IMR-90 (cell line): ENCODE measurements at regions not wholly inside any gene's neighbourhood (a gene's known extent, or its start where the extent isn't known, plus 50 kb on each side); places are given as distances from the start of the nearest gene placed in this dataset.

Source experiments
- ATAC-seq: fragments of 200-7000 bp; cut with Tn5 transposase; 2 replicates; pipeline ENCODE4 v1.9.1; 2020; ENCODE audit warnings: low read depth, mild to moderate bottlenecking, moderate library complexity
- BruUV-seq: library from RNA; stranded (reverse); fragments of 400-500 nt; replicated peaks from 2 replicates; lab custom pipeline; 2021; lab: Mats Ljungman, UMichigan
- CTCF ChIA-PET: fragments of 300-600 bp; formaldehyde crosslinking; extraction: SDS; loops from one replicate; lab custom pipeline; 2021; ENCODE audit warnings: antibody characterized with exemption; lab: Yijun Ruan, JAX
- POLR2A ChIA-PET: fragments of 300-600 bp; sonication (Branson Sonifier 250); formaldehyde crosslinking; loops from one replicate; lab custom pipeline; 2022; ENCODE audit warnings: antibody characterized with exemption; ENCODE audit not compliant: unreplicated experiment; lab: Charles Lee
- DNase-seq: peaks from one replicate; pipeline ENCODE4 v3.0.0; 2013
- H2AFZ ChIP-seq: replicated peaks from 2 replicates; pipeline ENCODE3; 2013; ENCODE audit warnings: low read length, mild to moderate bottlenecking; ENCODE audit not compliant: poor library complexity
- H2AK5ac ChIP-seq: 2 replicates; pipeline ENCODE4 v1.6.1; 2013; ENCODE audit warnings: low read depth, low read length, inconsistent platforms
- H2AK9ac ChIP-seq: replicated peaks from 2 replicates; pipeline ENCODE3; 2013; ENCODE audit warnings: mild to moderate bottlenecking, low read depth, low read length, moderate library complexity; ENCODE audit not compliant: poor library complexity
- H2BK120ac ChIP-seq: 2 replicates; pipeline ENCODE4 v1.6.1; 2013; ENCODE audit warnings: low read depth, low read length, inconsistent platforms
- H2BK15ac ChIP-seq: 3 replicates; pipeline ENCODE4 v1.6.1; 2013; ENCODE audit warnings: low read depth, low read length, inconsistent platforms
- H2BK20ac ChIP-seq: 2 replicates; pipeline ENCODE4 v1.6.1; 2013; ENCODE audit warnings: low read depth, mild to moderate bottlenecking, inconsistent platforms, low read length, moderate library complexity
- H2BK5ac ChIP-seq: 2 replicates; pipeline ENCODE4 v1.6.1; 2013; ENCODE audit warnings: mild to moderate bottlenecking, low read depth, low read length, inconsistent platforms; ENCODE audit not compliant: poor library complexity, severe bottlenecking
- H3K14ac ChIP-seq: replicated peaks from 2 replicates; pipeline ENCODE4 v1.6.1; 2013; ENCODE audit warnings: low read depth, low read length, inconsistent platforms
- H3K18ac ChIP-seq: 2 replicates; pipeline ENCODE4 v1.6.1; 2013; ENCODE audit warnings: low read depth, low read length, control low read depth
- H3K23ac ChIP-seq: 2 replicates; pipeline ENCODE4 v1.6.1; 2013; ENCODE audit warnings: low read depth, low read length, inconsistent platforms
- H3K27ac ChIP-seq: 2 replicates; pipeline ENCODE4 v1.5.1; 2013; ENCODE audit warnings: mild to moderate bottlenecking, control low read depth, low read length; ENCODE audit not compliant: insufficient read depth
- H3K27me3 ChIP-seq: 2 replicates; pipeline ENCODE4 v1.6.1; 2013; ENCODE audit warnings: low read length; ENCODE audit not compliant: control insufficient read depth, insufficient read depth
- H3K36me3 ChIP-seq: 2 replicates; pipeline ENCODE4 v1.6.1; 2013; ENCODE audit warnings: low read length, mixed read lengths; ENCODE audit not compliant: control insufficient read depth, insufficient read depth
- H3K4ac ChIP-seq: 2 replicates; pipeline ENCODE4 v1.6.1; 2013; ENCODE audit warnings: low read depth, low read length, inconsistent platforms
- H3K4me1 ChIP-seq: 2 replicates; pipeline ENCODE4 v1.6.1; 2013; ENCODE audit warnings: low read length, mixed read lengths; ENCODE audit not compliant: control insufficient read depth, insufficient read depth
- H3K4me2 ChIP-seq: 2 replicates; pipeline ENCODE4 v1.6.1; 2013; ENCODE audit warnings: low read depth, mild to moderate bottlenecking, control low read depth, low read length, moderate library complexity
- H3K4me3 ChIP-seq: 2 replicates; pipeline ENCODE4 v1.5.1; 2013; ENCODE audit warnings: low read depth, mild to moderate bottlenecking, control low read depth, low read length, moderate library complexity; ENCODE audit not compliant: insufficient read depth
- H3K56ac ChIP-seq: 2 replicates; pipeline ENCODE4 v1.6.1; 2013; ENCODE audit warnings: low read length, inconsistent platforms; ENCODE audit not compliant: insufficient read depth; ENCODE audit errors: extremely low read depth
- H3K79me1 ChIP-seq, 2 experiments: 2 replicates each; pipeline ENCODE4 v1.6.1; 2013; ENCODE audit warnings: low read length in 2 of 2, inconsistent platforms in 1 of 2, low read depth in 1 of 2
- H3K9ac ChIP-seq: 2 replicates; pipeline ENCODE4 v1.6.1; 2013; ENCODE audit warnings: low read depth, low read length, control low read depth
- H3K9me1 ChIP-seq: 2 replicates; pipeline ENCODE4 v1.6.1; 2013; ENCODE audit warnings: low read length, inconsistent platforms; ENCODE audit not compliant: insufficient read depth
- H3K9me3 ChIP-seq: 2 replicates; pipeline ENCODE4 v1.6.1; 2013; ENCODE audit warnings: low read length; ENCODE audit not compliant: control insufficient read depth, insufficient read depth
- H4K20me1 ChIP-seq: 2 replicates; pipeline ENCODE4 v1.6.1; 2013; ENCODE audit warnings: low read length, inconsistent platforms; ENCODE audit not compliant: insufficient read depth
- H4K5ac ChIP-seq: 2 replicates; pipeline ENCODE4 v1.6.1; 2013; ENCODE audit warnings: mild to moderate bottlenecking, low read depth, low read length, control low read depth
- H4K8ac ChIP-seq, 2 experiments: 2 replicates each; pipeline ENCODE4 v1.6.1; 2013; ENCODE audit warnings: low read depth in 2 of 2, low read length in 2 of 2, control low read depth in 1 of 2, inconsistent platforms in 1 of 2
- H4K91ac ChIP-seq: 2 replicates; pipeline ENCODE4 v1.6.1; 2013; ENCODE audit warnings: low read depth, low read length, inconsistent platforms; ENCODE audit not compliant: insufficient read depth
- BHLHE40 ChIP-seq: fragments of 150-350 bp; IDR thresholded peaks from 2 replicates; pipeline ENCODE4 v1.6.1; 2016; ENCODE audit warnings: mild to moderate bottlenecking, low read depth, low read length
- CEBPB ChIP-seq: IDR thresholded peaks from 2 replicates; pipeline ENCODE4 v1.6.1; 2012; ENCODE audit warnings: low read depth, low read length, improper control_type of control experiment
- CHD1 ChIP-seq: IDR thresholded peaks from 2 replicates; pipeline ENCODE4 v1.6.1; 2012; ENCODE audit warnings: low read depth, low read length, improper control_type of control experiment
- MAFK ChIP-seq: IDR thresholded peaks from 2 replicates; pipeline ENCODE4 v1.6.1; 2012; ENCODE audit warnings: low read depth, low read length, improper control_type of control experiment
- MAZ ChIP-seq: IDR thresholded peaks from 2 replicates; pipeline ENCODE4 v1.6.1; 2012; ENCODE audit warnings: low read depth, mild to moderate bottlenecking, low read length, improper control_type of control experiment, moderate library complexity, borderline replicate concordance
- MXI1 ChIP-seq: IDR thresholded peaks from 2 replicates; pipeline ENCODE4 v1.6.1; 2012; ENCODE audit warnings: low read depth, mild to moderate bottlenecking, low read length, moderate library complexity, borderline replicate concordance
- NFE2L2 ChIP-seq: fragments of 150-350 bp; IDR thresholded peaks from 2 replicates; pipeline ENCODE4 v1.6.1; 2016; ENCODE audit warnings: low read depth, mild to moderate bottlenecking, low read length
- POLR2A ChIP-seq: IDR thresholded peaks from 2 replicates; pipeline ENCODE4 v1.6.1; 2012; ENCODE audit warnings: mild to moderate bottlenecking, low read depth, low read length
- RCOR1 ChIP-seq: IDR thresholded peaks from 2 replicates; pipeline ENCODE4 v1.6.1; 2012; ENCODE audit warnings: mild to moderate bottlenecking, low read length, improper control_type of control experiment; ENCODE audit not compliant: insufficient replicate concordance
- RFX5 ChIP-seq: IDR thresholded peaks from 2 replicates; pipeline ENCODE4 v1.8.0; 2012; ENCODE audit warnings: low read depth, mild to moderate bottlenecking, low read length, moderate library complexity
- SMC3 ChIP-seq: fragments of 150-350 bp; IDR thresholded peaks from 2 replicates; pipeline ENCODE4 v1.6.1; 2016; ENCODE audit warnings: low read depth, mild to moderate bottlenecking, antibody characterized with exemption, low read length, moderate library complexity
- WGBS, 2 experiments: methylation state at CpG; one replicate each; pipeline versions ENCODE4 v1.1.5 to v1.1.7; 2013; ENCODE audit warnings: missing lambda C conversion rate in 2 of 2; ENCODE audit not compliant: insufficient read length in 1 of 2; ENCODE audit errors: extremely low coverage in 2 of 2; 5-methylcytosine and 5-hydroxymethylcytosine counted together
- dilution Hi-C: fragments of 300-500 bp; cut with HindIII; formaldehyde crosslinking; loops from one replicate; pipeline ENCODE4 v1.14.3; 2018; ENCODE audit warnings: low sequenced_read_pairs; ENCODE audit not compliant: unreplicated experiment
- in situ Hi-C: fragments of 300-500 bp; cut with MboI; formaldehyde crosslinking; loops from 3 replicates; pipeline ENCODE4 v1.14.3; 2019; ENCODE audit warnings: low sequenced_read_pairs, inconsistent platforms, mixed read lengths
- intact Hi-C: fragments of 100-400 bp; cut with micrococcal nuclease; formaldehyde crosslinking; loops from 2 replicates; pipeline ENCODE4 v1.10.0; 2022
- TF ChIP-seq, protein P1 (sequence below): conservative IDR thresholded peaks from 2 replicates; pipeline ENCODE4 v1.5.1; 2012; ENCODE audit warnings: mild to moderate bottlenecking, low read depth, low read length, improper control_type of control experiment
- TF ChIP-seq, protein P2 (sequence below): fragments of 150-350 bp; IDR thresholded peaks from 2 replicates; pipeline ENCODE4 v1.6.1; 2016; ENCODE audit warnings: low read depth, mild to moderate bottlenecking, low read length, moderate library complexity, borderline replicate concordance
- TF ChIP-seq, protein P3 (sequence below): fragments of 150-350 bp; IDR thresholded peaks from 2 replicates; pipeline ENCODE4 v1.6.1; 2017; ENCODE audit warnings: mild to moderate bottlenecking, antibody characterized with exemption, low read length, low read depth

DNA sequence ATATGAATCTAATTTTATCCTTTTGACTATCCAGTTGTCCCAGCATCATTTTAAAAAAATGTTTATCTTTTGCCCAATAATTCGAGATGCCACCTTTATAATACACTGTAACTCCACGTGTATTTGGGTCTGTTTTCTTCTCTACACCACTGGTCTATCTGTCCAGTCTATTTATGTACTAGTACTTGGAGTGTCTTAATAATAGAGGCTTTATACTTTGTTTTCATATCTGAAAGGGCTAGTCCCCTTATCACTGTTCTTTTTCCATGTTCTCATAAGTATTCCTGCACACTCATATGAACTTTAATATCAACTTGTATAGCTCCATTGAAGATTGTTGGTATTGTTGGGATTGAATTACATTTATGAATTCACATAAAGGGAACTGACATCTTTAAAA lies 101.1 kb upstream of the RMP24 start:
- H3K9ac ChIP-seq: no peak overlapping the region
- no peaks in the 10 kb centered on the region for H3K4me1 ChIP-seq
- H3K4me2 ChIP-seq: no peak overlapping the region
- no peaks in the 10 kb centered on the region for H3K36me3 ChIP-seq
- H3K18ac ChIP-seq: no peak overlapping the region
- no peak overlapping the region for H2BK15ac ChIP-seq
- no peak overlapping the region for H2AK5ac ChIP-seq
- in situ Hi-C loops (no loop called here), intact Hi-C loops (no loop called here), dilution Hi-C loops (no loop called here)
- no peak overlapping the region for H2BK120ac ChIP-seq
- no peak for DNase-seq
- H3K9me3 ChIP-seq: no peaks in the 10 kb centered on the region
- TF ChIP-seq MAFK: no peak
- TF ChIP-seq NFE2L2: no peak
- TF ChIP-seq, protein P1, sequence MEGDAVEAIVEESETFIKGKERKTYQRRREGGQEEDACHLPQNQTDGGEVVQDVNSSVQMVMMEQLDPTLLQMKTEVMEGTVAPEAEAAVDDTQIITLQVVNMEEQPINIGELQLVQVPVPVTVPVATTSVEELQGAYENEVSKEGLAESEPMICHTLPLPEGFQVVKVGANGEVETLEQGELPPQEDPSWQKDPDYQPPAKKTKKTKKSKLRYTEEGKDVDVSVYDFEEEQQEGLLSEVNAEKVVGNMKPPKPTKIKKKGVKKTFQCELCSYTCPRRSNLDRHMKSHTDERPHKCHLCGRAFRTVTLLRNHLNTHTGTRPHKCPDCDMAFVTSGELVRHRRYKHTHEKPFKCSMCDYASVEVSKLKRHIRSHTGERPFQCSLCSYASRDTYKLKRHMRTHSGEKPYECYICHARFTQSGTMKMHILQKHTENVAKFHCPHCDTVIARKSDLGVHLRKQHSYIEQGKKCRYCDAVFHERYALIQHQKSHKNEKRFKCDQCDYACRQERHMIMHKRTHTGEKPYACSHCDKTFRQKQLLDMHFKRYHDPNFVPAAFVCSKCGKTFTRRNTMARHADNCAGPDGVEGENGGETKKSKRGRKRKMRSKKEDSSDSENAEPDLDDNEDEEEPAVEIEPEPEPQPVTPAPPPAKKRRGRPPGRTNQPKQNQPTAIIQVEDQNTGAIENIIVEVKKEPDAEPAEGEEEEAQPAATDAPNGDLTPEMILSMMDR: no peak
- no peak for TF ChIP-seq CHD1
- TF ChIP-seq, protein P2, sequence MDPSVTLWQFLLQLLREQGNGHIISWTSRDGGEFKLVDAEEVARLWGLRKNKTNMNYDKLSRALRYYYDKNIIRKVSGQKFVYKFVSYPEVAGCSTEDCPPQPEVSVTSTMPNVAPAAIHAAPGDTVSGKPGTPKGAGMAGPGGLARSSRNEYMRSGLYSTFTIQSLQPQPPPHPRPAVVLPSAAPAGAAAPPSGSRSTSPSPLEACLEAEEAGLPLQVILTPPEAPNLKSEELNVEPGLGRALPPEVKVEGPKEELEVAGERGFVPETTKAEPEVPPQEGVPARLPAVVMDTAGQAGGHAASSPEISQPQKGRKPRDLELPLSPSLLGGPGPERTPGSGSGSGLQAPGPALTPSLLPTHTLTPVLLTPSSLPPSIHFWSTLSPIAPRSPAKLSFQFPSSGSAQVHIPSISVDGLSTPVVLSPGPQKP: no peak
- TF ChIP-seq, protein P3, sequence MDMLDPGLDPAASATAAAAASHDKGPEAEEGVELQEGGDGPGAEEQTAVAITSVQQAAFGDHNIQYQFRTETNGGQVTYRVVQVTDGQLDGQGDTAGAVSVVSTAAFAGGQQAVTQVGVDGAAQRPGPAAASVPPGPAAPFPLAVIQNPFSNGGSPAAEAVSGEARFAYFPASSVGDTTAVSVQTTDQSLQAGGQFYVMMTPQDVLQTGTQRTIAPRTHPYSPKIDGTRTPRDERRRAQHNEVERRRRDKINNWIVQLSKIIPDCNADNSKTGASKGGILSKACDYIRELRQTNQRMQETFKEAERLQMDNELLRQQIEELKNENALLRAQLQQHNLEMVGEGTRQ: no peak
- TF ChIP-seq RFX5: no peak
- no peak for TF ChIP-seq MAZ
- TF ChIP-seq MXI1: no peak
- no peak for TF ChIP-seq BHLHE40
- no peak for TF ChIP-seq RCOR1
- no peak for TF ChIP-seq POLR2A
- TF ChIP-seq SMC3: no peak
- no peak for TF ChIP-seq CEBPB
- no peak overlapping the region for H4K8ac ChIP-seq
- H3K56ac ChIP-seq: no peak overlapping the region
- no peaks in the 10 kb centered on the region for H3K9me1 ChIP-seq
- no peak overlapping the region for H2BK20ac ChIP-seq
- ChIA-PET CTCF (no interaction called here), POLR2A (no interaction called here)
- no peak for ATAC-seq
- no peak overlapping the region for H2AFZ ChIP-seq
- WGBS, 2 experiments: no CpG with 5 or more reads among the region's 2 CpGs
- H4K91ac ChIP-seq: no peak overlapping the region
- no peak overlapping the region for H4K5ac ChIP-seq
- H3K79me1 ChIP-seq: no peaks in the 10 kb centered on the region
- no peaks in the 10 kb centered on the region for H3K27me3 ChIP-seq
- H4K20me1 ChIP-seq: no peaks in the 10 kb centered on the region
- no peak overlapping the region for H3K23ac ChIP-seq
- no peak overlapping the region for H3K14ac ChIP-seq
- H3K4ac ChIP-seq: no peak overlapping the region
- no peak overlapping the region for H2AK9ac ChIP-seq
- no TSS peak for BruUV-seq
- no peak overlapping the region for H3K4me3 ChIP-seq
- H2BK5ac ChIP-seq: no peak overlapping the region
- H3K27ac ChIP-seq: no peak overlapping the region
